Panc1 (cell line): ENCODE measurements at regions not wholly inside any gene's neighbourhood (a gene's known extent, or its start where the extent isn't known, plus 50 kb on each side); places are given as distances from the start of the nearest gene placed in this dataset.
A peak's percentile ranks its signal among the peaks of the same experiment; 100 is the strongest.
"Not testable (repeated sequence)": the region's sequence is repeated elsewhere in the genome, so short reads cannot be mapped to it uniquely, and the experiment has no call there.

ENCODE experiments used
- ATAC-seq: fragments of 200-7000 bp; cut with Tn5 transposase; 2 replicates; pipeline ENCODE4 v1.9.1; 2020; ENCODE audit warnings: mild to moderate bottlenecking, moderate library complexity
- BruUV-seq: library from RNA; stranded (reverse); fragments of 400-500 nt; replicated peaks from 2 replicates; lab custom pipeline; 2021; lab: Mats Ljungman, UMichigan
- CTCF ChIA-PET: fragments of 300-600 bp; sonication (Branson Sonifier 250); formaldehyde crosslinking; loops from one replicate; lab custom pipeline; 2022; ENCODE audit warnings: antibody characterized with exemption; lab: Charles Lee
- POLR2A ChIA-PET: fragments of 300-600 bp; sonication (Branson Sonifier 250); formaldehyde crosslinking; loops from one replicate; lab custom pipeline; 2022; ENCODE audit warnings: antibody characterized with exemption; lab: Charles Lee
- DNase-seq: peaks from one replicate; pipeline ENCODE4 v3.0.0-alpha.2; 2010; ENCODE audit warnings: low read depth, low spot score
- H3K27ac ChIP-seq: 2 replicates; pipeline ENCODE4 v1.5.1; 2011; ENCODE audit warnings: mild to moderate bottlenecking, low read length, inconsistent platforms
- H3K27me3 ChIP-seq: fragments of 200-500 bp; sonication (Bioruptor generic); 2 replicates; pipeline ENCODE4 v1.6.0; 2014; ENCODE audit warnings: low read length, inconsistent platforms; ENCODE audit not compliant: control insufficient read depth, insufficient read depth
- H3K36me3 ChIP-seq: fragments of 200-500 bp; sonication (Bioruptor generic); 2 replicates; pipeline ENCODE4 v1.5.1; 2014; ENCODE audit warnings: inconsistent platforms, mild to moderate bottlenecking, low read length, moderate library complexity; ENCODE audit not compliant: control insufficient read depth, insufficient read depth
- H3K4me1 ChIP-seq: 2 replicates; pipeline ENCODE4 v1.5.1; 2011; ENCODE audit warnings: inconsistent platforms, mild to moderate bottlenecking, low read length, moderate library complexity; ENCODE audit not compliant: control insufficient read depth, insufficient read depth
- H3K4me3 ChIP-seq, 2 experiments: 2 replicates each; pipeline ENCODE4 v1.5.1; 2011 to 2012; ENCODE audit warnings: low read depth in 2 of 2, low read length in 2 of 2, mild to moderate bottlenecking in 2 of 2, inconsistent platforms in 1 of 2, moderate library complexity in 1 of 2
- H3K9me3 ChIP-seq: fragments of 200-500 bp; sonication (Bioruptor generic); 2 replicates; pipeline ENCODE4 v1.5.1; 2014; ENCODE audit warnings: low read depth, mild to moderate bottlenecking, inconsistent platforms, low read length, moderate library complexity; ENCODE audit not compliant: control insufficient read depth, insufficient read depth
- POLR2AphosphoS5 ChIP-seq: IDR thresholded peaks from 2 replicates; pipeline ENCODE4 v1.6.1; 2012; ENCODE audit warnings: mild to moderate bottlenecking, low read depth, low read length, moderate library complexity
- SIN3A ChIP-seq: IDR thresholded peaks from 2 replicates; pipeline ENCODE4 v1.6.1; 2012; ENCODE audit warnings: low read depth, mild to moderate bottlenecking, low read length, moderate library complexity, borderline replicate concordance; ENCODE audit not compliant: insufficient read depth
- TCF7L2 ChIP-seq: IDR thresholded peaks from 2 replicates; pipeline ENCODE4 v1.6.1; 2011; ENCODE audit warnings: mild to moderate bottlenecking, low read depth, low read length, inconsistent platforms
- in situ Hi-C: cut with HindIII; loops from 2 replicates; pipeline ENCODE4 v1.10.0; 2016; ENCODE audit warnings: low sequenced_read_pairs, low pct_unique_long_range_greater_than_20kb
- intact Hi-C: fragments of 100-400 bp; cut with micrococcal nuclease; formaldehyde crosslinking; loops from one replicate; pipeline ENCODE4 v1.10.0; 2022; ENCODE audit not compliant: unreplicated experiment
- TF ChIP-seq, protein P1 (sequence below), 2 experiments: IDR thresholded peaks; 2 replicates each; pipeline ENCODE4 v1.6.1; 2011 to 2012; ENCODE audit warnings: low read depth in 2 of 2, control low read depth in 1 of 2, low read length in 1 of 2, mild to moderate bottlenecking in 1 of 2, moderate library complexity in 1 of 2; ENCODE audit not compliant: insufficient read depth in 1 of 2
- TF ChIP-seq, protein P2 (sequence below): fragments of 450-650 bp; IDR thresholded peaks from 2 replicates; pipeline ENCODE4 v1.5.1; 2017; ENCODE audit warnings: mild to moderate bottlenecking

- ChIA-PET POLR2A (no interaction called here), CTCF (no interaction called here)
- H3K36me3 ChIP-seq, result no peaks in the 10 kb centered on the region
- in situ Hi-C loops (no loop called here), intact Hi-C loops (no loop called here)
- no peaks in the 10 kb centered on the region for H3K9me3 ChIP-seq
- DNase-seq (no peak), ATAC-seq (no peak)
- no peaks in the 10 kb centered on the region for H3K27me3 ChIP-seq
- H3K27ac ChIP-seq, result no peak overlapping the region
- TF ChIP-seq SIN3A, result no peak
- TF ChIP-seq, protein P1, sequence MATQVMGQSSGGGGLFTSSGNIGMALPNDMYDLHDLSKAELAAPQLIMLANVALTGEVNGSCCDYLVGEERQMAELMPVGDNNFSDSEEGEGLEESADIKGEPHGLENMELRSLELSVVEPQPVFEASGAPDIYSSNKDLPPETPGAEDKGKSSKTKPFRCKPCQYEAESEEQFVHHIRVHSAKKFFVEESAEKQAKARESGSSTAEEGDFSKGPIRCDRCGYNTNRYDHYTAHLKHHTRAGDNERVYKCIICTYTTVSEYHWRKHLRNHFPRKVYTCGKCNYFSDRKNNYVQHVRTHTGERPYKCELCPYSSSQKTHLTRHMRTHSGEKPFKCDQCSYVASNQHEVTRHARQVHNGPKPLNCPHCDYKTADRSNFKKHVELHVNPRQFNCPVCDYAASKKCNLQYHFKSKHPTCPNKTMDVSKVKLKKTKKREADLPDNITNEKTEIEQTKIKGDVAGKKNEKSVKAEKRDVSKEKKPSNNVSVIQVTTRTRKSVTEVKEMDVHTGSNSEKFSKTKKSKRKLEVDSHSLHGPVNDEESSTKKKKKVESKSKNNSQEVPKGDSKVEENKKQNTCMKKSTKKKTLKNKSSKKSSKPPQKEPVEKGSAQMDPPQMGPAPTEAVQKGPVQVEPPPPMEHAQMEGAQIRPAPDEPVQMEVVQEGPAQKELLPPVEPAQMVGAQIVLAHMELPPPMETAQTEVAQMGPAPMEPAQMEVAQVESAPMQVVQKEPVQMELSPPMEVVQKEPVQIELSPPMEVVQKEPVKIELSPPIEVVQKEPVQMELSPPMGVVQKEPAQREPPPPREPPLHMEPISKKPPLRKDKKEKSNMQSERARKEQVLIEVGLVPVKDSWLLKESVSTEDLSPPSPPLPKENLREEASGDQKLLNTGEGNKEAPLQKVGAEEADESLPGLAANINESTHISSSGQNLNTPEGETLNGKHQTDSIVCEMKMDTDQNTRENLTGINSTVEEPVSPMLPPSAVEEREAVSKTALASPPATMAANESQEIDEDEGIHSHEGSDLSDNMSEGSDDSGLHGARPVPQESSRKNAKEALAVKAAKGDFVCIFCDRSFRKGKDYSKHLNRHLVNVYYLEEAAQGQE (IDR thresholded peaks at IDR 0.05; ENCODE audit: insufficient read depth in 1 of 2, low read depth in 2 of 2, low read length in 1 of 2), result no peak
- no peak for TF ChIP-seq POLR2AphosphoS5
- TF ChIP-seq, protein P2, sequence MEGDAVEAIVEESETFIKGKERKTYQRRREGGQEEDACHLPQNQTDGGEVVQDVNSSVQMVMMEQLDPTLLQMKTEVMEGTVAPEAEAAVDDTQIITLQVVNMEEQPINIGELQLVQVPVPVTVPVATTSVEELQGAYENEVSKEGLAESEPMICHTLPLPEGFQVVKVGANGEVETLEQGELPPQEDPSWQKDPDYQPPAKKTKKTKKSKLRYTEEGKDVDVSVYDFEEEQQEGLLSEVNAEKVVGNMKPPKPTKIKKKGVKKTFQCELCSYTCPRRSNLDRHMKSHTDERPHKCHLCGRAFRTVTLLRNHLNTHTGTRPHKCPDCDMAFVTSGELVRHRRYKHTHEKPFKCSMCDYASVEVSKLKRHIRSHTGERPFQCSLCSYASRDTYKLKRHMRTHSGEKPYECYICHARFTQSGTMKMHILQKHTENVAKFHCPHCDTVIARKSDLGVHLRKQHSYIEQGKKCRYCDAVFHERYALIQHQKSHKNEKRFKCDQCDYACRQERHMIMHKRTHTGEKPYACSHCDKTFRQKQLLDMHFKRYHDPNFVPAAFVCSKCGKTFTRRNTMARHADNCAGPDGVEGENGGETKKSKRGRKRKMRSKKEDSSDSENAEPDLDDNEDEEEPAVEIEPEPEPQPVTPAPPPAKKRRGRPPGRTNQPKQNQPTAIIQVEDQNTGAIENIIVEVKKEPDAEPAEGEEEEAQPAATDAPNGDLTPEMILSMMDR, result no peak
- no peak for TF ChIP-seq TCF7L2
- no peak overlapping the region for H3K4me3 ChIP-seq
- H3K4me1 ChIP-seq, result no peaks in the 10 kb centered on the region; the same call in 1 of the 2 replicates
- BruUV-seq, result no TSS peak
These were observed 207.0 kb upstream of the PRKCQ start for GRCh38 chr10:6787091-6787490.

- Histone ChIP-seq H3K27ac (no peak overlapping the region), H3K36me3 (no peaks in the 10 kb centered on the region), H3K4me1 (no peaks in the 10 kb centered on the region; the same call in 1 of the 2 replicates), H3K4me3 (no peak overlapping the region), H3K27me3 (no peaks in the 10 kb centered on the region), H3K9me3 (no peaks in the 10 kb centered on the region)
- ATAC-seq (no peak), DNase-seq (no peak)
- BruUV-seq, result no TSS peak
- in situ Hi-C loops, result no loop called here
- intact Hi-C loops, result no loop called here
- CTCF ChIA-PET, result no interaction called here
- POLR2A ChIA-PET, result no interaction called here
- TF ChIP-seq POLR2AphosphoS5 (no peak), SIN3A (no peak)
- TF ChIP-seq, protein P2, result peak; percentile 48
- TF ChIP-seq, protein P1 (IDR thresholded peaks at IDR 0.05; ENCODE audit: insufficient read depth in 1 of 2, low read depth in 2 of 2, low read length in 1 of 2), result no peak
These were observed 206.5 kb upstream of the PRKCQ start for GRCh38 chr10:6786579-6787031.

DNA sequence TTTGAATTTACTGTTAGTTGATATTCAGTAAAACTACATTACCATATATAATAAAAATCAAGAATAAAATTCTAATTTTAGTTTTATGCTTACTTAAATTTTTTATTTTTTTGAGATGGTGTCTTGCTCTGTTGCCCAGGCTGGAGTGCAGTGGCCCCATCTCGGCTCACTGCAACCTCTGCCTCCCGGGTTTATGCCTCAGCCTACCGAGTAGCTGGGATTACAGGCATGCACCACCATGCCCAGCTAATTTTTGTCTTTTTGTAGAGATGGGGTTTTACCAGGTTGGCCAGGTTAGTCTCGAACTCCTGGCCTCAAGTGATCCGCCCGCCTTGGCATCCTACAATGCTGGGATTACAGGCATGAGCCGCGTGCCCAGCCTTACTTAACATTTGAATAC, 204.4 kb upstream of the PRKCQ start:
- H3K36me3 ChIP-seq, BruUV-seq, intact Hi-C loops, H3K9me3 ChIP-seq, CTCF ChIA-PET, H3K4me1 ChIP-seq, H3K4me3 ChIP-seq, ATAC-seq, H3K27me3 ChIP-seq, in situ Hi-C loops, H3K27ac ChIP-seq, POLR2A ChIA-PET, DNase-seq: not testable (repeated sequence)
